Activated CD8-positive, alpha-beta T cell treated with anti-CD3 and anti-CD28 coated beads for 36 hours (primary cell): ENCODE measurements at regions not wholly inside any gene's neighbourhood (a gene's known extent, or its start where the extent isn't known, plus 50 kb on each side); places are given as distances from the start of the nearest gene placed in this dataset.

Experiments
- ATAC-seq: fragments of 200-7000 bp; cut with Tn5 transposase; one replicate; pipeline ENCODE4 v1.10.0; 2021; ENCODE audit warnings: mild to moderate bottlenecking, moderate library complexity
- CTCF ChIA-PET: fragments of 350-600 bp; sonication (Branson Sonifier 250); formaldehyde crosslinking; loops from one replicate; lab custom pipeline; 2021; ENCODE audit warnings: antibody characterized with exemption; lab: Charles Lee
- POLR2A ChIA-PET: fragments of 350-600 bp; sonication (Branson Sonifier 250); formaldehyde crosslinking; loops from one replicate; lab custom pipeline; 2021; ENCODE audit warnings: antibody characterized with exemption; lab: Charles Lee
- DNase-seq: peaks from one replicate; pipeline ENCODE4 v3.0.0-alpha.2; 2020
- H3K27ac Mint-ChIP-seq: one replicate; pipeline ENCODE4 v1.8.0; 2021; ENCODE audit warnings: mild to moderate bottlenecking, mixed read lengths
- H3K27me3 Mint-ChIP-seq: one replicate; pipeline ENCODE4 v1.8.0; 2021; ENCODE audit warnings: mixed read lengths
- H3K36me3 Mint-ChIP-seq: one replicate; pipeline ENCODE4 v1.8.0; 2021; ENCODE audit warnings: low read depth, mixed read lengths
- H3K4me1 Mint-ChIP-seq: one replicate; pipeline ENCODE4 v1.8.0; 2021; ENCODE audit warnings: low read depth, mixed read lengths
- H3K4me3 Mint-ChIP-seq: one replicate; pipeline ENCODE4 v1.8.0; 2021; ENCODE audit warnings: mild to moderate bottlenecking, moderate library complexity, mixed read lengths
- H3K9me3 Mint-ChIP-seq: one replicate; pipeline ENCODE4 v1.8.0; 2021; ENCODE audit warnings: mixed read lengths
- CTCF ChIP-seq: fragments of 200-600 bp; IDR thresholded peaks from one replicate; pipeline ENCODE4 v1.8.0; 2022; ENCODE audit warnings: antibody characterized with exemption, mild to moderate bottlenecking
- intact Hi-C: fragments of 100-400 bp; cut with micrococcal nuclease; formaldehyde crosslinking; loops from one replicate; pipeline ENCODE4 v1.10.0; 2022

DNA sequence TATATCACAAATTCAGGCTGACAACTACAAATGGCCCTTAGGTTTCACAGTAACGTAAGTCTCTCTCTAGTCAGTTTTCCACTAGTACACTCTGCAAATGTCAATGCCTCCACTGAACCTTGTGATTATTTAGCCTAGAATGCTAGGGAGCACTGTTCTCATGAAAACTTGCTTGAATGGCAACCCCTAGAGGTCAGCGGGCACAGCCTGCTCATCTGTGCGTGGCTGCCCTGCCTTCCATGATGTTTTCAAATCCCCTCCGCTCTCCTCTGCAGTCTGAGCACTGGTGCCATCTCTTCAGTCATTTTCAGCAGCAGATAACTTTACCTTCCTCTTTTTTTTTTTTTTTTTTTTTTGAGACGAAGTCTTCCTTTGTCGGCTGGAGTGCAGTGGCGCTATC, 84.1 kb upstream of the GULP1 start:
- H3K4me1 Mint-ChIP-seq: no peaks in the 10 kb centered on the region
- no peak for DNase-seq
- POLR2A ChIA-PET: no interaction called here
- ATAC-seq: no peak
- intact Hi-C loops: no loop called here
- H3K27ac Mint-ChIP-seq: no peak overlapping the region
- no peak overlapping the region for H3K4me3 Mint-ChIP-seq
- no peak for TF ChIP-seq CTCF
- CTCF ChIA-PET: no interaction called here
- no peaks in the 10 kb centered on the region for H3K36me3 Mint-ChIP-seq
- H3K27me3 Mint-ChIP-seq: no peaks in the 10 kb centered on the region
- H3K9me3 Mint-ChIP-seq: peaks cover 2% of the 10 kb centered on the region

- ATAC-seq (no peak), DNase-seq (no peak)
- ChIA-PET POLR2A (no interaction called here), CTCF (no interaction called here)
- peaks cover 2% of the 10 kb centered on the region for H3K9me3 Mint-ChIP-seq
- H3K27ac Mint-ChIP-seq: no peak overlapping the region
- no peaks in the 10 kb centered on the region for H3K4me1 Mint-ChIP-seq
- H3K4me3 Mint-ChIP-seq: no peak overlapping the region
- intact Hi-C loops: no loop called here
- no peaks in the 10 kb centered on the region for H3K36me3 Mint-ChIP-seq
- H3K27me3 Mint-ChIP-seq: no peaks in the 10 kb centered on the region
- TF ChIP-seq CTCF: no peak
Observed at GRCh38 chr2:188209218-188209617, 82.5 kb upstream of the GULP1 start.

GRCh38 chr2:188217264-188217663, 74.4 kb upstream of the GULP1 start:
- POLR2A ChIA-PET: no interaction called here
- H3K9me3 Mint-ChIP-seq: no peaks in the 10 kb centered on the region
- no peaks in the 10 kb centered on the region for H3K4me1 Mint-ChIP-seq
- no peak overlapping the region for H3K4me3 Mint-ChIP-seq
- H3K36me3 Mint-ChIP-seq: no peaks in the 10 kb centered on the region
- CTCF ChIA-PET: no interaction called here
- DNase-seq (no peak), ATAC-seq (no peak)
- intact Hi-C loops: no loop called here
- no peak overlapping the region for H3K27ac Mint-ChIP-seq
- no peaks in the 10 kb centered on the region for H3K27me3 Mint-ChIP-seq
- no peak for TF ChIP-seq CTCF

- Mint-ChIP-seq H3K27ac (no peak overlapping the region), H3K36me3 (no peaks in the 10 kb centered on the region), H3K9me3 (peaks cover 3% of the 10 kb centered on the region), H3K4me1 (no peaks in the 10 kb centered on the region), H3K4me3 (no peak overlapping the region), H3K27me3 (no peaks in the 10 kb centered on the region)
- ChIA-PET CTCF (no interaction called here), POLR2A (no interaction called here)
- DNase-seq (no peak), ATAC-seq (no peak)
- intact Hi-C loops: no loop called here
- TF ChIP-seq CTCF: no peak
Observed at GRCh38 chr2:188219541-188219940, 72.1 kb upstream of the GULP1 start.

DNA sequence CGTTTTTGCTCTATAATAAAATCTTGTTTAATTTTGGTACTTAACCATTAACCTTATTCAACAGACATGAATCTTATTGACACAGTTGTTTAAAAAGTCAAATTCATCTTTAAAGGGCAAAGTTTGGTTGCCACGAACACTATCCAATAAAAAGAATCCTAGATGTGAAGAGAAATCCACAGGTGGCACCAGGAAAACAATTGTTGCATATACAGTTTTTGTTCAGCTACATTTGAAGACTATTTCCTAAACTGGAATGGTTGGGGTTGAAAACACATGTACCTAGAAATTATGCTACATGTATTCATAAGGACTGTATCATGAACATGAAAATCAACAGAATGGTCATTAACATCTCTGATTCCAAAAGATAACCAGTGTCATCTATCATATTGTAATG, 71.1 kb upstream of the GULP1 start:
- DNase-seq (no peak), ATAC-seq (no peak)
- no peak overlapping the region for H3K4me3 Mint-ChIP-seq
- no peaks in the 10 kb centered on the region for H3K4me1 Mint-ChIP-seq
- ChIA-PET POLR2A (no interaction called here), CTCF (no interaction called here)
- no peak for TF ChIP-seq CTCF
- no peaks in the 10 kb centered on the region for H3K27me3 Mint-ChIP-seq
- intact Hi-C loops: no loop called here
- H3K36me3 Mint-ChIP-seq: no peaks in the 10 kb centered on the region
- H3K9me3 Mint-ChIP-seq: peaks cover 3% of the 10 kb centered on the region
- H3K27ac Mint-ChIP-seq: no peak overlapping the region
